ENCODE measurements at regions not wholly inside any gene's neighbourhood (a gene's known extent, or its start where the extent isn't known, plus 50 kb on each side); places are given as distances from the start of the nearest gene placed in this dataset.

GRCh38 chr5:135279328-135279727, 119.7 kb downstream of the MACROH2A1 start:
- H3K27me3 Mint-ChIP-seq: peaks cover 59% of the 10 kb centered on the region
- H3K4me1 Mint-ChIP-seq: no peaks in the 10 kb centered on the region
- no peak for DNase-seq
- H3K36me3 Mint-ChIP-seq (ENCODE audit: low read depth): no peaks in the 10 kb centered on the region
- CTCF ChIA-PET: no interaction called here
- H3K27ac Mint-ChIP-seq: no peak overlapping the region
- H3K4me3 Mint-ChIP-seq: no peak overlapping the region
- POLR2A ChIA-PET: no interaction called here
- H3K9me3 Mint-ChIP-seq: no peaks in the 10 kb centered on the region

- H3K36me3 Mint-ChIP-seq (ENCODE audit: low read depth): no peaks in the 10 kb centered on the region
- no peaks in the 10 kb centered on the region for H3K9me3 Mint-ChIP-seq
- ChIA-PET CTCF (no interaction called here), POLR2A (no interaction called here)
- H3K27ac Mint-ChIP-seq: no peak overlapping the region
- no peak overlapping the region for H3K4me3 Mint-ChIP-seq
- H3K27me3 Mint-ChIP-seq: peaks cover 39% of the 10 kb centered on the region
- DNase-seq: no peak
- no peaks in the 10 kb centered on the region for H3K4me1 Mint-ChIP-seq
Observed at GRCh38 chr5:135276151-135276550, 122.9 kb downstream of the MACROH2A1 start.

- CTCF ChIA-PET: no interaction called here
- Mint-ChIP-seq H3K27ac (no peak overlapping the region), H3K9me3 (no peaks in the 10 kb centered on the region)
Observed at GRCh38 chr5:135273212-135273611, 125.8 kb downstream of the MACROH2A1 start.

GRCh38 chr5:135272311-135272805, 126.7 kb downstream of the MACROH2A1 start:
- DNase-seq: no peak
- Mint-ChIP-seq H3K9me3 (no peaks in the 10 kb centered on the region), H3K4me3 (no peak overlapping the region), H3K36me3 (ENCODE audit: low read depth) (no peaks in the 10 kb centered on the region), H3K4me1 (no peaks in the 10 kb centered on the region), H3K27me3 (peaks cover 22% of the 10 kb centered on the region), H3K27ac (no peak overlapping the region)
- CTCF ChIA-PET: no interaction called here
- POLR2A ChIA-PET: no interaction called here

More at GRCh38 chr5:135273212-135273611, 125.8 kb downstream of the MACROH2A1 start:
- POLR2A ChIA-PET: no interaction called here
- H3K36me3 Mint-ChIP-seq (ENCODE audit: low read depth): no peaks in the 10 kb centered on the region
- no peak overlapping the region for H3K4me3 Mint-ChIP-seq
- H3K4me1 Mint-ChIP-seq: no peaks in the 10 kb centered on the region
- no peak for DNase-seq
- peaks cover 24% of the 10 kb centered on the region for H3K27me3 Mint-ChIP-seq

- H3K36me3 Mint-ChIP-seq (ENCODE audit: low read depth): no peaks in the 10 kb centered on the region
- no peak overlapping the region for H3K4me3 Mint-ChIP-seq
- no peaks in the 10 kb centered on the region for H3K9me3 Mint-ChIP-seq
- H3K27me3 Mint-ChIP-seq: peaks cover 20% of the 10 kb centered on the region
- H3K27ac Mint-ChIP-seq: no peak overlapping the region
- DNase-seq: no peak
- CTCF ChIA-PET: no interaction called here
- POLR2A ChIA-PET: no interaction called here
- no peaks in the 10 kb centered on the region for H3K4me1 Mint-ChIP-seq
Observed at GRCh38 chr5:135271533-135272310, 127.3 kb downstream of the MACROH2A1 start.

GRCh38 chr5:135269931-135270421, 129.1 kb downstream of the MACROH2A1 start:
- Mint-ChIP-seq H3K27ac (no peak overlapping the region), H3K9me3 (no peaks in the 10 kb centered on the region), H3K4me3 (no peak overlapping the region), H3K36me3 (ENCODE audit: low read depth) (no peaks in the 10 kb centered on the region), H3K27me3 (peaks cover 24% of the 10 kb centered on the region), H3K4me1 (no peaks in the 10 kb centered on the region)
- POLR2A ChIA-PET: no interaction called here
- DNase-seq: no peak
- CTCF ChIA-PET: no interaction called here

GRCh38 chr5:135269199-135269598, 129.8 kb downstream of the MACROH2A1 start:
- ChIA-PET POLR2A (no interaction called here), CTCF (no interaction called here)

GRCh38 chr5:135266975-135267374, 132.1 kb downstream of the MACROH2A1 start:
- H3K4me1 Mint-ChIP-seq: no peaks in the 10 kb centered on the region
- no peak for DNase-seq
- POLR2A ChIA-PET: no interaction called here
- no peaks in the 10 kb centered on the region for H3K36me3 Mint-ChIP-seq (ENCODE audit: low read depth)
- no peak overlapping the region for H3K27ac Mint-ChIP-seq
- CTCF ChIA-PET: no interaction called here
- no peak overlapping the region for H3K4me3 Mint-ChIP-seq
- H3K9me3 Mint-ChIP-seq: no peaks in the 10 kb centered on the region
- H3K27me3 Mint-ChIP-seq: peaks cover 34% of the 10 kb centered on the region

More at GRCh38 chr5:135269199-135269598, 129.8 kb downstream of the MACROH2A1 start:
- Mint-ChIP-seq H3K4me1 (no peaks in the 10 kb centered on the region), H3K9me3 (no peaks in the 10 kb centered on the region), H3K36me3 (ENCODE audit: low read depth) (no peaks in the 10 kb centered on the region), H3K27ac (no peak overlapping the region), H3K27me3 (peaks cover 26% of the 10 kb centered on the region), H3K4me3 (no peak overlapping the region)
- DNase-seq: no peak

GRCh38 chr5:135266303-135266635, 132.8 kb downstream of the MACROH2A1 start:
- Mint-ChIP-seq H3K9me3 (no peaks in the 10 kb centered on the region), H3K4me3 (no peak overlapping the region), H3K4me1 (no peaks in the 10 kb centered on the region), H3K27ac (no peak overlapping the region), H3K36me3 (ENCODE audit: low read depth) (no peaks in the 10 kb centered on the region), H3K27me3 (peaks cover 36% of the 10 kb centered on the region)
- DNase-seq: no peak
- ChIA-PET POLR2A (no interaction called here), CTCF (no interaction called here)

- Mint-ChIP-seq H3K4me1 (no peaks in the 10 kb centered on the region), H3K9me3 (no peaks in the 10 kb centered on the region)
Observed at GRCh38 chr5:135265497-135266302, 133.3 kb downstream of the MACROH2A1 start.

GRCh38 chr5:135264451-135265440, 134.3 kb downstream of the MACROH2A1 start:
- Mint-ChIP-seq H3K4me3 (no peak overlapping the region), H3K4me1 (no peaks in the 10 kb centered on the region), H3K27ac (no peak overlapping the region), H3K36me3 (ENCODE audit: low read depth) (no peaks in the 10 kb centered on the region), H3K9me3 (no peaks in the 10 kb centered on the region), H3K27me3 (peaks cover 45% of the 10 kb centered on the region)
- POLR2A ChIA-PET: interaction anchor here (0.7 kb wide), 1 partner anchor 17 kb away, joined by 3 read pairs; no protein-coding TSS in a partner anchor
- CTCF ChIA-PET: interaction anchor here (0.9 to 1.2 kb wide), 2 partner anchors 60 to 74 kb away, joined by 3 read pairs; no protein-coding TSS in a partner anchor
- no peak for DNase-seq

More at GRCh38 chr5:135265497-135266302, 133.3 kb downstream of the MACROH2A1 start:
- H3K27me3 Mint-ChIP-seq: peaks cover 37% of the 10 kb centered on the region
- DNase-seq: no peak
- ChIA-PET CTCF (interaction anchor here (0.9 kb wide), 1 partner anchor 61 kb away, joined by 3 read pairs; no protein-coding TSS in a partner anchor), POLR2A (no interaction called here)
- H3K36me3 Mint-ChIP-seq (ENCODE audit: low read depth): no peaks in the 10 kb centered on the region
- no peak overlapping the region for H3K27ac Mint-ChIP-seq
- no peak overlapping the region for H3K4me3 Mint-ChIP-seq

GRCh38 chr5:135263022-135263668, 135.9 kb downstream of the MACROH2A1 start:
- peaks cover 47% of the 10 kb centered on the region for H3K27me3 Mint-ChIP-seq
- ChIA-PET CTCF (interaction anchor here (1.2 kb wide), 1 partner anchor 72 kb away, joined by 3 read pairs; no protein-coding TSS in a partner anchor), POLR2A (no interaction called here)
- no peaks in the 10 kb centered on the region for H3K36me3 Mint-ChIP-seq (ENCODE audit: low read depth)
- H3K4me3 Mint-ChIP-seq: no peak overlapping the region
- H3K4me1 Mint-ChIP-seq: no peaks in the 10 kb centered on the region
- DNase-seq: no peak
- H3K27ac Mint-ChIP-seq: no peak overlapping the region
- no peaks in the 10 kb centered on the region for H3K9me3 Mint-ChIP-seq

Data from activated CD4-positive, alpha-beta memory T cell treated with anti-CD3 and anti-CD28 coated beads, Interleukin-2, amount 10 ng/mL, durations not matched to agents 7 days and 5 days (primary cell).